ENCODE measurements at regions not wholly inside any gene's neighbourhood (a gene's known extent, or its start where the extent isn't known, plus 50 kb on each side); places are given as distances from the start of the nearest gene placed in this dataset.

GRCh38 chr14:39880106-39880695, 448.0 kb upstream of the FBXO33 start:
- TF ChIP-seq CTCF (IDR thresholded peaks at IDR 0.05; ENCODE audit: low read depth, low read length, missing input control) (no peak), EGR1 (IDR thresholded peaks at IDR 0.05; ENCODE audit: low read depth in 2 of 2) (no peak), TAF1 (conservative IDR thresholded peaks at IDR 0.05) (no peak), HNF4G (IDR thresholded peaks at IDR 0.05) (no peak)
